Right atrium auricular region (tissue), 2 donors: ENCODE measurements at regions not wholly inside any gene's neighbourhood (a gene's known extent, or its start where the extent isn't known, plus 50 kb on each side); places are given as distances from the start of the nearest gene placed in this dataset.

Experiments used
- DNase-seq: peaks from one replicate; pipeline ENCODE4 v3.0.0-alpha.2; 2019; ENCODE audit warnings: low spot score
- H3K27ac ChIP-seq, 2 donors: fragments of 200-600 bp; sonication (generic); 1 replicate in 1 of 2; 2 replicates in 1 of 2; pipeline ENCODE4 v1.5.1; 2016 to 2019
- H3K27me3 ChIP-seq, 2 donors: fragments of 200-600 bp; sonication (generic); one replicate each; pipeline versions ENCODE4 v1.5.1 to v1.6.0; 2017 to 2019
- H3K36me3 ChIP-seq: fragments of 200-600 bp; sonication (generic); one replicate; pipeline ENCODE4 v1.5.1; 2016
- H3K4me1 ChIP-seq, 2 donors: fragments of 200-600 bp; sonication (generic); one replicate each; pipeline versions ENCODE4 v1.5.1 to v1.6.0; 2017 to 2019
- H3K4me3 ChIP-seq, 2 donors: fragments of 200-600 bp; sonication (generic); 1 replicate in 1 of 2; 2 replicates in 1 of 2; pipeline ENCODE4 v1.5.1; 2017 to 2019; ENCODE audit warnings: mild to moderate bottlenecking in 1 of 2, moderate library complexity in 1 of 2
- H3K9me3 ChIP-seq, 2 donors: fragments of 200-600 bp; sonication (generic); one replicate each; pipeline ENCODE4 v1.5.1; 2019
- CTCF ChIP-seq, 2 donors: fragments of 200-600 bp; sonication (generic); IDR thresholded peaks; one replicate each; pipeline ENCODE4 v1.5.1; 2019; ENCODE audit warnings: antibody characterized with exemption in 2 of 2

GRCh38 chr19:28309070-28309469 is 903.9 kb downstream of the UQCRFS1 start:
- H3K27ac ChIP-seq, result no peak overlapping the region
- H3K4me1 ChIP-seq, result no peaks in the 10 kb centered on the region
- H3K4me3 ChIP-seq, result no peak overlapping the region
- no peak for DNase-seq
- H3K36me3 ChIP-seq, result no peaks in the 10 kb centered on the region
- H3K27me3 ChIP-seq, result no peaks in the 10 kb centered on the region
- TF ChIP-seq CTCF (IDR thresholded peaks at IDR 0.05), result no peak
- H3K9me3 ChIP-seq, result no peaks in the 10 kb centered on the region

GRCh38 chr19:28307963-28308362 is 905.0 kb downstream of the UQCRFS1 start:
- TF ChIP-seq CTCF (IDR thresholded peaks at IDR 0.05), result no peak
- Histone ChIP-seq H3K4me3 (no peak overlapping the region), H3K4me1 (no peaks in the 10 kb centered on the region), H3K9me3 (no peaks in the 10 kb centered on the region), H3K27me3 (no peaks in the 10 kb centered on the region), H3K27ac (no peak overlapping the region), H3K36me3 (no peaks in the 10 kb centered on the region)
- no peak for DNase-seq

- Histone ChIP-seq H3K9me3 (no peaks in the 10 kb centered on the region), H3K4me3 (no peak overlapping the region), H3K27ac (no peak overlapping the region), H3K4me1 (no peaks in the 10 kb centered on the region), H3K36me3 (no peaks in the 10 kb centered on the region), H3K27me3 (no peaks in the 10 kb centered on the region)
- TF ChIP-seq CTCF (IDR thresholded peaks at IDR 0.05), result no peak
- no peak for DNase-seq
Measured at GRCh38 chr19:28307487-28307886, 905.5 kb downstream of the UQCRFS1 start.

- Histone ChIP-seq H3K4me1 (no peaks in the 10 kb centered on the region), H3K27ac (no peak overlapping the region), H3K9me3 (no peaks in the 10 kb centered on the region), H3K4me3 (no peak overlapping the region), H3K27me3 (no peaks in the 10 kb centered on the region), H3K36me3 (no peaks in the 10 kb centered on the region)
- no peak for DNase-seq
- TF ChIP-seq CTCF (IDR thresholded peaks at IDR 0.05), result no peak
Measured at GRCh38 chr19:28305513-28305912, 907.4 kb downstream of the UQCRFS1 start.

GRCh38 chr19:28303502-28303901 is 909.4 kb downstream of the UQCRFS1 start:
- H3K9me3 ChIP-seq, result no peaks in the 10 kb centered on the region

More at GRCh38 chr19:28303502-28303901, 909.4 kb downstream of the UQCRFS1 start:
- no peak for DNase-seq
- H3K36me3 ChIP-seq, result no peaks in the 10 kb centered on the region
- no peaks in the 10 kb centered on the region for H3K4me1 ChIP-seq
- H3K27me3 ChIP-seq, result no peaks in the 10 kb centered on the region
- TF ChIP-seq CTCF (IDR thresholded peaks at IDR 0.05), result no peak
- H3K4me3 ChIP-seq, result no peak overlapping the region
- no peak overlapping the region for H3K27ac ChIP-seq
